Endothelial cell of umbilical vein (primary cell): ENCODE measurements at regions not wholly inside any gene's neighbourhood (a gene's known extent, or its start where the extent isn't known, plus 50 kb on each side); places are given as distances from the start of the nearest gene placed in this dataset.

Experiments
- BruUV-seq: library from RNA; stranded (reverse); fragments of 400-500 nt; replicated peaks from 2 replicates; lab custom pipeline; 2021; lab: Mats Ljungman, UMichigan
- CTCF ChIA-PET: fragments of 300-600, 350-600 bp; sonication (Branson Sonifier 250); formaldehyde crosslinking; loops from one replicate; lab custom pipeline; 2021; ENCODE audit warnings: antibody characterized with exemption, inconsistent platforms; lab: Charles Lee
- POLR2A ChIA-PET: fragments of 300-600, 350-600 bp; sonication (Branson Sonifier 250); formaldehyde crosslinking; loops from one replicate; lab custom pipeline; 2021; ENCODE audit warnings: antibody characterized with exemption, inconsistent platforms; lab: Charles Lee
- DNase-seq: peaks from one replicate; pipeline ENCODE4 v3.0.0-alpha.2; 2011; ENCODE audit warnings: low read depth, low spot score
- FAIRE-seq: peaks from 2 replicates; lab custom pipeline; 2011; peaks lifted over from hg19 to GRCh38; lab: Jason Lieb, UNC
- H2AFZ ChIP-seq: 2 replicates; pipeline ENCODE4 v1.6.0; 2012; ENCODE audit warnings: low read depth, low read length, control low read depth, inconsistent platforms
- H3K27ac ChIP-seq: 2 replicates; pipeline ENCODE4 v1.5.1; 2011; ENCODE audit warnings: low read depth, mild to moderate bottlenecking, control low read depth, low read length, moderate library complexity; ENCODE audit not compliant: insufficient read depth
- H3K27me3 ChIP-seq, 2 experiments: 2 replicates each; pipeline versions ENCODE4 v1.6.0 to v1.6.1; 2011; ENCODE audit warnings: low read length in 2 of 2, mixed read lengths in 1 of 2; ENCODE audit not compliant: control insufficient read depth in 2 of 2, insufficient read depth in 2 of 2
- H3K36me3 ChIP-seq, 2 experiments: 2 replicates in 1 of 2; 3 replicates in 1 of 2; pipeline ENCODE4 v1.5.1; 2011; ENCODE audit warnings: low read length in 2 of 2, mild to moderate bottlenecking in 1 of 2, moderate library complexity in 1 of 2; ENCODE audit not compliant: control insufficient read depth in 2 of 2, insufficient read depth in 2 of 2; ENCODE audit errors: extremely low read depth in 1 of 2
- H3K4me1 ChIP-seq: 3 replicates; pipeline ENCODE4 v1.5.1; 2011; ENCODE audit warnings: mild to moderate bottlenecking, low read length; ENCODE audit not compliant: control insufficient read depth, insufficient read depth; ENCODE audit errors: extremely low read depth
- H3K4me2 ChIP-seq: 2 replicates; pipeline ENCODE4 v1.6.1; 2011; ENCODE audit warnings: low read length, control low read depth, mixed read lengths; ENCODE audit not compliant: insufficient read depth
- H3K4me3 ChIP-seq, 3 experiments: fragments of 200-600 bp in 1 of 3; sonication (generic), shearing (Covaris generic) in 1 of 3; replicated peaks in 1 of 3; 2 replicates each; pipeline ENCODE4 v1.5.1; 2011 to 2016; ENCODE audit warnings: control low read depth in 3 of 3, low read length in 3 of 3, mild to moderate bottlenecking in 2 of 3, inconsistent platforms in 1 of 3, low read depth in 1 of 3, moderate library complexity in 1 of 3; ENCODE audit not compliant: insufficient read depth in 1 of 3
- H3K79me2 ChIP-seq: 2 replicates; pipeline ENCODE4 v1.6.0; 2012; ENCODE audit warnings: low read length, inconsistent platforms; ENCODE audit not compliant: control insufficient read depth, insufficient read depth
- H3K9ac ChIP-seq: replicated peaks from 2 replicates; pipeline ENCODE3; 2011; ENCODE audit warnings: low read length, control low read depth; ENCODE audit not compliant: insufficient read depth; ENCODE audit errors: extremely low read depth
- H3K9me1 ChIP-seq: replicated peaks from 3 replicates; pipeline ENCODE4 v1.6.0; 2011; ENCODE audit warnings: mild to moderate bottlenecking, low read length; ENCODE audit not compliant: control insufficient read depth, insufficient read depth; ENCODE audit errors: extremely low read depth
- H3K9me3 ChIP-seq: replicated peaks from 2 replicates; pipeline ENCODE4 v1.5.1; 2012; ENCODE audit warnings: low read length, inconsistent platforms; ENCODE audit not compliant: control insufficient read depth, insufficient read depth
- H4K20me1 ChIP-seq: replicated peaks from 2 replicates; pipeline ENCODE3; 2011; ENCODE audit warnings: mild to moderate bottlenecking, low read length; ENCODE audit not compliant: control insufficient read depth, insufficient read depth; ENCODE audit errors: extremely low read depth
- CTCF ChIP-seq, 2 donors: IDR thresholded peaks; 1 replicate in 1 of 2; 2 replicates in 1 of 2; pipeline ENCODE4 v1.5.1; 2011; ENCODE audit warnings: low read length in 2 of 2, mild to moderate bottlenecking in 2 of 2, moderate library complexity in 2 of 2, control low read depth in 1 of 2, inconsistent platforms in 1 of 2, low read depth in 1 of 2; ENCODE audit not compliant: insufficient read depth in 1 of 2; ENCODE audit errors: extremely low read depth in 1 of 2
- EZH2 ChIP-seq: IDR thresholded peaks from 2 replicates; pipeline ENCODE4 v1.6.1; 2012; ENCODE audit warnings: borderline replicate concordance, low read depth, mild to moderate bottlenecking, moderate library complexity, low read length, inconsistent platforms; ENCODE audit not compliant: severe bottlenecking
- FOS ChIP-seq: IDR thresholded peaks from 2 replicates; pipeline ENCODE4 v1.6.1; 2011; ENCODE audit warnings: mild to moderate bottlenecking, low read length, moderate library complexity, borderline replicate concordance; ENCODE audit not compliant: insufficient read depth
- GATA2 ChIP-seq: IDR thresholded peaks from 2 replicates; pipeline ENCODE4 v1.7.0; 2011; ENCODE audit warnings: low read depth, mild to moderate bottlenecking, moderate library complexity, mixed read lengths, low read length; ENCODE audit not compliant: insufficient read length, insufficient read depth
- JUN ChIP-seq: IDR thresholded peaks from 2 replicates; pipeline ENCODE4 v1.6.1; 2011; ENCODE audit warnings: borderline replicate concordance, low read depth; ENCODE audit not compliant: insufficient read length, insufficient read depth
- MAX ChIP-seq: IDR thresholded peaks from 2 replicates; pipeline ENCODE4 v1.6.1; 2011; ENCODE audit not compliant: insufficient read depth, insufficient read length
- MYC ChIP-seq: IDR thresholded peaks from one replicate; pipeline ENCODE4 v1.6.1; 2011; ENCODE audit warnings: mild to moderate bottlenecking, low read depth, low read length
- POLR2A ChIP-seq: IDR thresholded peaks from 2 replicates; pipeline ENCODE4 v1.6.1; 2012; ENCODE audit warnings: low read depth, mild to moderate bottlenecking, control low read depth, low read length
- POLR2AphosphoS5 ChIP-seq: IDR thresholded peaks from 2 replicates; pipeline ENCODE4 v1.6.1; 2012; ENCODE audit warnings: low read depth, mild to moderate bottlenecking, control low read depth, low read length, moderate library complexity; ENCODE audit not compliant: insufficient read depth
- dilution Hi-C: fragments of 300-500 bp; cut with MboI; formaldehyde crosslinking; loops from one replicate; pipeline ENCODE4 v1.15.0; 2019; ENCODE audit warnings: low sequenced_read_pairs; ENCODE audit not compliant: extremely low pct_ligation_motif_present
- intact Hi-C: fragments of 100-400 bp; cut with micrococcal nuclease; formaldehyde crosslinking; loops from one replicate; pipeline ENCODE4 v1.10.0; 2022

GRCh38 chr7:51645255-51645654 lies 328.6 kb upstream of the COBL start:
- dilution Hi-C loops = no loop called here
- CTCF ChIA-PET = no interaction called here
- FAIRE-seq = no peak

More at GRCh38 chr7:51645255-51645654, 328.6 kb upstream of the COBL start:
- POLR2A ChIA-PET = no interaction called here
- no peak for DNase-seq
- no TSS peak for BruUV-seq
- Histone ChIP-seq H3K9me3 (peaks cover 8% of the 10 kb centered on the region), H3K27me3 (no peaks in the 10 kb centered on the region), H3K9ac (no peak overlapping the region), H4K20me1 (no peaks in the 10 kb centered on the region), H3K79me2 (no peaks in the 10 kb centered on the region), H3K4me1 (no peaks in the 10 kb centered on the region), H3K4me2 (no peak overlapping the region), H3K9me1 (no peaks in the 10 kb centered on the region), H2AFZ (no peak overlapping the region), H3K27ac (no peak overlapping the region), H3K36me3 (no peaks in the 10 kb centered on the region), H3K4me3 (no peak overlapping the region)
- intact Hi-C loops = no loop called here
- no peak for TF ChIP-seq POLR2A
- TF ChIP-seq EZH2 = no peak
- TF ChIP-seq MAX = no peak
- TF ChIP-seq CTCF (IDR thresholded peaks at IDR 0.05; ENCODE audit: extremely low read depth in 1 of 2, insufficient read depth in 1 of 2, low read depth in 1 of 2, low read length in 2 of 2) = no peak
- TF ChIP-seq MYC = no peak
- no peak for TF ChIP-seq JUN
- no peak for TF ChIP-seq POLR2AphosphoS5
- no peak for TF ChIP-seq GATA2
- TF ChIP-seq FOS = no peak
